Neuron (in vitro differentiated cells): ENCODE measurements at regions not wholly inside any gene's neighbourhood (a gene's known extent, or its start where the extent isn't known, plus 50 kb on each side); places are given as distances from the start of the nearest gene placed in this dataset.

Source experiments
- H2AFZ ChIP-seq: one replicate; pipeline ENCODE4 v1.6.1; 2013; ENCODE audit warnings: low read depth, mild to moderate bottlenecking, inconsistent platforms, low read length, moderate library complexity
- H3K27me3 ChIP-seq: one replicate; pipeline ENCODE4 v1.6.1; 2013; ENCODE audit warnings: low read length; ENCODE audit not compliant: insufficient read depth
- H3K36me3 ChIP-seq: one replicate; pipeline ENCODE4 v1.6.1; 2013; ENCODE audit warnings: low read length; ENCODE audit not compliant: insufficient read depth
- H3K4me1 ChIP-seq: one replicate; pipeline ENCODE4 v1.6.1; 2013; ENCODE audit warnings: low read length; ENCODE audit not compliant: insufficient read depth
- H3K4me3 ChIP-seq: 2 replicates; pipeline ENCODE4 v1.5.1; 2013; ENCODE audit warnings: mild to moderate bottlenecking, low read length, moderate library complexity
- H3K9me3 ChIP-seq: one replicate; pipeline ENCODE4 v1.6.1; 2013; ENCODE audit warnings: low read length

- H3K4me3 ChIP-seq: no peak overlapping the region
- H3K27me3 ChIP-seq: peaks cover 15% of the 10 kb centered on the region
- no peaks in the 10 kb centered on the region for H3K9me3 ChIP-seq
- H3K36me3 ChIP-seq: no peaks in the 10 kb centered on the region
- no peaks in the 10 kb centered on the region for H3K4me1 ChIP-seq
- no peak overlapping the region for H2AFZ ChIP-seq
Observed at GRCh38 chr9:126112135-126112720, 214.4 kb upstream of the MVB12B start.

- H3K27me3 ChIP-seq: peaks cover 11% of the 10 kb centered on the region
- H2AFZ ChIP-seq: no peak overlapping the region
- H3K36me3 ChIP-seq: no peaks in the 10 kb centered on the region
- H3K4me3 ChIP-seq: no peak overlapping the region
- H3K4me1 ChIP-seq: no peaks in the 10 kb centered on the region
- no peaks in the 10 kb centered on the region for H3K9me3 ChIP-seq
Observed at GRCh38 chr9:126113176-126113575, 213.5 kb upstream of the MVB12B start.

GRCh38 chr9:126113756-126114408 lies 212.7 kb upstream of the MVB12B start:
- Histone ChIP-seq H3K9me3 (no peaks in the 10 kb centered on the region), H3K4me1 (no peaks in the 10 kb centered on the region), H3K27me3 (peaks cover 9% of the 10 kb centered on the region), H3K36me3 (no peaks in the 10 kb centered on the region), H2AFZ (no peak overlapping the region), H3K4me3 (no peak overlapping the region)

- Histone ChIP-seq H3K27me3 (peaks cover 5% of the 10 kb centered on the region), H2AFZ (no peak overlapping the region), H3K36me3 (no peaks in the 10 kb centered on the region), H3K9me3 (no peaks in the 10 kb centered on the region), H3K4me3 (no peak overlapping the region), H3K4me1 (no peaks in the 10 kb centered on the region)
Observed at GRCh38 chr9:126114409-126114760, 212.2 kb upstream of the MVB12B start.

GRCh38 chr9:126114850-126115460 lies 211.7 kb upstream of the MVB12B start:
- peaks cover 5% of the 10 kb centered on the region for H3K27me3 ChIP-seq
- H3K4me1 ChIP-seq: no peaks in the 10 kb centered on the region
- H2AFZ ChIP-seq: no peak overlapping the region
- no peaks in the 10 kb centered on the region for H3K36me3 ChIP-seq
- no peaks in the 10 kb centered on the region for H3K9me3 ChIP-seq
- H3K4me3 ChIP-seq: no peak overlapping the region

GRCh38 chr9:126116351-126117157 lies 210.1 kb upstream of the MVB12B start:
- Histone ChIP-seq H3K4me3 (no peak overlapping the region), H2AFZ (no peak overlapping the region), H3K4me1 (no peaks in the 10 kb centered on the region), H3K27me3 (peaks cover 5% of the 10 kb centered on the region), H3K36me3 (no peaks in the 10 kb centered on the region), H3K9me3 (no peaks in the 10 kb centered on the region)

- Histone ChIP-seq H3K27me3 (peaks cover 5% of the 10 kb centered on the region), H3K9me3 (no peaks in the 10 kb centered on the region), H2AFZ (no peak overlapping the region), H3K36me3 (no peaks in the 10 kb centered on the region), H3K4me1 (no peaks in the 10 kb centered on the region), H3K4me3 (no peak overlapping the region)
Observed at GRCh38 chr9:126117158-126117425, 209.5 kb upstream of the MVB12B start.

GRCh38 chr9:126117631-126118030 lies 209.0 kb upstream of the MVB12B start:
- Histone ChIP-seq H2AFZ (no peak overlapping the region), H3K4me3 (no peak overlapping the region), H3K9me3 (no peaks in the 10 kb centered on the region), H3K36me3 (no peaks in the 10 kb centered on the region), H3K27me3 (peaks cover 5% of the 10 kb centered on the region), H3K4me1 (no peaks in the 10 kb centered on the region)

- H3K36me3 ChIP-seq: no peaks in the 10 kb centered on the region
- no peak overlapping the region for H2AFZ ChIP-seq
- H3K9me3 ChIP-seq: no peaks in the 10 kb centered on the region
- no peaks in the 10 kb centered on the region for H3K27me3 ChIP-seq
- no peak overlapping the region for H3K4me3 ChIP-seq
- H3K4me1 ChIP-seq: no peaks in the 10 kb centered on the region
Observed at GRCh38 chr9:126119731-126120130, 206.9 kb upstream of the MVB12B start.

- no peaks in the 10 kb centered on the region for H3K36me3 ChIP-seq
- peaks cover 3% of the 10 kb centered on the region for H3K27me3 ChIP-seq
- no peaks in the 10 kb centered on the region for H3K4me1 ChIP-seq
- H3K4me3 ChIP-seq: no peak overlapping the region
- no peak overlapping the region for H2AFZ ChIP-seq
- peaks cover 2% of the 10 kb centered on the region for H3K9me3 ChIP-seq
Observed at GRCh38 chr9:126122901-126123616, 203.6 kb upstream of the MVB12B start.

- peaks cover 4% of the 10 kb centered on the region for H3K9me3 ChIP-seq
- no peaks in the 10 kb centered on the region for H3K36me3 ChIP-seq
- H3K27me3 ChIP-seq: peaks cover 5% of the 10 kb centered on the region
- no peak overlapping the region for H2AFZ ChIP-seq
- no peaks in the 10 kb centered on the region for H3K4me1 ChIP-seq
- no peak overlapping the region for H3K4me3 ChIP-seq
Observed at GRCh38 chr9:126123927-126124326, 202.7 kb upstream of the MVB12B start.

GRCh38 chr9:126125177-126125576 lies 201.5 kb upstream of the MVB12B start:
- H2AFZ ChIP-seq: no peak overlapping the region
- H3K27me3 ChIP-seq: peaks cover 5% of the 10 kb centered on the region
- H3K4me3 ChIP-seq: no peak overlapping the region
- no peaks in the 10 kb centered on the region for H3K36me3 ChIP-seq
- no peaks in the 10 kb centered on the region for H3K4me1 ChIP-seq
- H3K9me3 ChIP-seq: peaks cover 4% of the 10 kb centered on the region

GRCh38 chr9:126125577-126125976 lies 201.1 kb upstream of the MVB12B start:
- peaks cover 5% of the 10 kb centered on the region for H3K27me3 ChIP-seq
- H3K4me3 ChIP-seq: no peak overlapping the region
- no peaks in the 10 kb centered on the region for H3K4me1 ChIP-seq

More at GRCh38 chr9:126125577-126125976, 201.1 kb upstream of the MVB12B start:
- H2AFZ ChIP-seq: no peak overlapping the region
- H3K9me3 ChIP-seq: peaks cover 4% of the 10 kb centered on the region
- H3K36me3 ChIP-seq: no peaks in the 10 kb centered on the region
